ENCODE measurements at regions not wholly inside any gene's neighbourhood (a gene's known extent, or its start where the extent isn't known, plus 50 kb on each side); places are given as distances from the start of the nearest gene placed in this dataset.

GRCh38 chr18:60639836-60640235 is 267.3 kb upstream of the MC4R start:
- Histone ChIP-seq H3K79me2 (ENCODE audit: low read length) (no peaks in the 10 kb centered on the region), H3F3A (ENCODE audit: insufficient read depth, low read length) (no peaks in the 10 kb centered on the region), H3K9ac (ENCODE audit: low read length) (no peak overlapping the region), H2AFZ (ENCODE audit: low read length) (no peak overlapping the region), H3K27ac (ENCODE audit: low read length) (no peak overlapping the region), H3K9me2 (replicated peaks; ENCODE audit: insufficient read depth, low read length) (no peaks in the 10 kb centered on the region), H3K36me3 (replicated peaks; ENCODE audit: insufficient read depth, low read length) (no peaks in the 10 kb centered on the region), H3K27me3 (replicated peaks; ENCODE audit: insufficient read depth, low read length) (no peaks in the 10 kb centered on the region), H3K4me2 (ENCODE audit: low read depth, low read length) (no peak overlapping the region), H4K20me1 (ENCODE audit: insufficient read depth, low read length) (no peaks in the 10 kb centered on the region), H3K9me3 (replicated peaks; ENCODE audit: insufficient read depth, low read length) (no peaks in the 10 kb centered on the region), H3K4me1 (ENCODE audit: low read length) (no peaks in the 10 kb centered on the region), H3K4me3 (ENCODE audit: low read length) (no peak overlapping the region)
- no peak for DNase-seq
- TF ChIP-seq EZH2 (optimal IDR thresholded peaks at IDR 0.05; ENCODE audit: low read depth, low read length) (no peak), EZH2phosphoT487 (IDR thresholded peaks at IDR 0.05; ENCODE audit: low read length) (no peak), CTCF (IDR thresholded peaks at IDR 0.05; ENCODE audit: low read length) (no peak)

- Histone ChIP-seq H3K79me2 (ENCODE audit: low read length) (no peaks in the 10 kb centered on the region), H3K4me2 (ENCODE audit: low read depth, low read length) (no peak overlapping the region)
- no peak for DNase-seq
Observed at GRCh38 chr18:60643009-60643408, 270.4 kb upstream of the MC4R start.

GRCh38 chr18:60646725-60647124 is 274.1 kb upstream of the MC4R start:
- H3K27ac ChIP-seq (ENCODE audit: low read length): no peak overlapping the region
- no peak for TF ChIP-seq CTCF (IDR thresholded peaks at IDR 0.05; ENCODE audit: low read length)
- TF ChIP-seq EZH2phosphoT487 (IDR thresholded peaks at IDR 0.05; ENCODE audit: low read length): no peak
- no peak for TF ChIP-seq EZH2 (optimal IDR thresholded peaks at IDR 0.05; ENCODE audit: low read depth, low read length)
- H3K4me2 ChIP-seq (ENCODE audit: low read depth, low read length): no peak overlapping the region
- H3K27me3 ChIP-seq (replicated peaks; ENCODE audit: insufficient read depth, low read length): peaks cover 20% of the 10 kb centered on the region
- peaks cover 11% of the 10 kb centered on the region for H3K4me1 ChIP-seq (ENCODE audit: low read length)
- no peak overlapping the region for H2AFZ ChIP-seq (ENCODE audit: low read length)
- peaks cover 9% of the 10 kb centered on the region; the same call in 1 of the 2 replicates for H3F3A ChIP-seq (ENCODE audit: insufficient read depth, low read length)
- no peak for DNase-seq
- no peak overlapping the region for H3K4me3 ChIP-seq (ENCODE audit: low read length)
- H3K36me3 ChIP-seq (replicated peaks; ENCODE audit: insufficient read depth, low read length): no peaks in the 10 kb centered on the region
- H4K20me1 ChIP-seq (ENCODE audit: insufficient read depth, low read length): no peaks in the 10 kb centered on the region
- no peaks in the 10 kb centered on the region for H3K79me2 ChIP-seq (ENCODE audit: low read length)
- no peaks in the 10 kb centered on the region for H3K9me3 ChIP-seq (replicated peaks; ENCODE audit: insufficient read depth, low read length)
- H3K9ac ChIP-seq (ENCODE audit: low read length): no peak overlapping the region
- H3K9me2 ChIP-seq (replicated peaks; ENCODE audit: insufficient read depth, low read length): no peaks in the 10 kb centered on the region

More at GRCh38 chr18:60643009-60643408, 270.4 kb upstream of the MC4R start:
- Histone ChIP-seq H3K9me2 (replicated peaks; ENCODE audit: insufficient read depth, low read length) (no peaks in the 10 kb centered on the region), H3K27ac (ENCODE audit: low read length) (no peak overlapping the region), H3F3A (ENCODE audit: insufficient read depth, low read length) (no peaks in the 10 kb centered on the region), H3K36me3 (replicated peaks; ENCODE audit: insufficient read depth, low read length) (no peaks in the 10 kb centered on the region), H3K4me3 (ENCODE audit: low read length) (no peak overlapping the region), H2AFZ (ENCODE audit: low read length) (no peak overlapping the region), H3K27me3 (replicated peaks; ENCODE audit: insufficient read depth, low read length) (peaks cover 5% of the 10 kb centered on the region; the same call in 1 of the 2 replicates), H4K20me1 (ENCODE audit: insufficient read depth, low read length) (no peaks in the 10 kb centered on the region), H3K4me1 (ENCODE audit: low read length) (no peaks in the 10 kb centered on the region), H3K9ac (ENCODE audit: low read length) (no peak overlapping the region), H3K9me3 (replicated peaks; ENCODE audit: insufficient read depth, low read length) (no peaks in the 10 kb centered on the region)
- TF ChIP-seq CTCF (IDR thresholded peaks at IDR 0.05; ENCODE audit: low read length) (no peak), EZH2 (optimal IDR thresholded peaks at IDR 0.05; ENCODE audit: low read depth, low read length) (no peak), EZH2phosphoT487 (IDR thresholded peaks at IDR 0.05; ENCODE audit: low read length) (no peak)
